Tibial artery (tissue), 4 donors: ENCODE measurements at regions not wholly inside any gene's neighbourhood (a gene's known extent, or its start where the extent isn't known, plus 50 kb on each side); places are given as distances from the start of the nearest gene placed in this dataset.
"Not testable (repeated sequence)": the region's sequence is repeated elsewhere in the genome, so short reads cannot be mapped to it uniquely, and the experiment has no call there.

Source experiments
- DNase-seq, 2 donors: peaks; one replicate each; pipeline ENCODE4 v3.0.0-alpha.2; 2019
- H3K27ac ChIP-seq, 2 donors: fragments of 200-600 bp; sonication (generic) in 1 of 2; 1 replicate in 1 of 2; 2 replicates in 1 of 2; pipeline ENCODE4 v1.5.1; 2018 to 2019; ENCODE audit warnings: mild to moderate bottlenecking in 1 of 2
- H3K27me3 ChIP-seq, 2 donors: fragments of 200-600 bp; sonication (generic) in 1 of 2; one replicate each; pipeline versions ENCODE4 v1.5.1 to v1.6.0; 2016 to 2019
- H3K36me3 ChIP-seq, 3 donors: fragments of 200-600 bp; sonication (generic) in 2 of 3; one replicate each; pipeline ENCODE4 v1.5.1; 2016 to 2019; ENCODE audit warnings: mild to moderate bottlenecking in 2 of 3
- H3K4me1 ChIP-seq, 4 donors: fragments of 200-600 bp; sonication (generic) in 2 of 4; 1 replicate in 3 of 4; 2 replicates in 1 of 4; pipeline ENCODE4 v1.5.1; 2016 to 2019
- H3K4me3 ChIP-seq, 2 donors: fragments of 200-600 bp; sonication (generic) in 1 of 2; 1 replicate in 1 of 2; 2 replicates in 1 of 2; pipeline ENCODE4 v1.5.1; 2018 to 2019; ENCODE audit warnings: mild to moderate bottlenecking in 2 of 2
- H3K9me3 ChIP-seq, 3 donors: fragments of 200-600 bp; sonication (generic) in 1 of 3; one replicate each; pipeline ENCODE4 v1.5.1; 2016 to 2019
- intact Hi-C: fragments of 100-400 bp; cut with DNase I; formaldehyde crosslinking; loops from one replicate; pipeline ENCODE4 v1.15.0; 2023; ENCODE audit warnings: low total_unique reads
- TF ChIP-seq, protein P1 (sequence below), 2 experiments: fragments of 200-600 bp in 1 of 2; fragments of 450-650 bp in 1 of 2; IDR thresholded peaks; one replicate each; pipeline ENCODE4 v1.5.1; 2017 to 2019; ENCODE audit warnings: antibody characterized with exemption in 2 of 2, mild to moderate bottlenecking in 1 of 2, moderate library complexity in 1 of 2

DNA sequence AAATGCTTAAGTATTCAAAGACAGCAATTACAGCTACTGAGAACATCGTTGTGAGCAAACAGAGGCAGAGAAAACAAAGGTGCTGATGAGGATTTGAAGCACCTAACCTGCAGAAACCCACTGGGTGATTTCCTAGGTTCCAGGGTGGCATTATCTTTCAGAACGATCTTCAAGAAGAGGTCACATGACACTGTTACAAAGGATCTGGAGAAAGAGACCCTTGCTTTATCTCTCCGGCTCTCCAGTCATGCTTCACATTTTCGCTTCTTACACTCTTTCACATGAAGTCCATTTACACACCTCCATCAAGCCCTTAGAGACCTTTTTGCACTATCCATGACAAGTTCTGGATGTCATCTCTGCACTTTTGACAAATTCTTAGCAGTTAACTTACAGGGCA, 70.8 kb downstream of the GOLGA8B start:
- Histone ChIP-seq H3K36me3 (no peaks in the 10 kb centered on the region), H3K9me3 (no peaks in the 10 kb centered on the region), H3K4me3 (no peak overlapping the region), H3K4me1 (peaks cover 0 to 16% (median 11%) of the 10 kb centered on the region in 4 donors), H3K27ac (no peak overlapping the region), H3K27me3 (no peaks in the 10 kb centered on the region)
- intact Hi-C loops: loop anchor here (10.0 kb wide), 1 partner anchor 72 kb away; the partner anchor contains the start of gene GOLGA8B
- DNase-seq: no peak
- TF ChIP-seq, protein P1, sequence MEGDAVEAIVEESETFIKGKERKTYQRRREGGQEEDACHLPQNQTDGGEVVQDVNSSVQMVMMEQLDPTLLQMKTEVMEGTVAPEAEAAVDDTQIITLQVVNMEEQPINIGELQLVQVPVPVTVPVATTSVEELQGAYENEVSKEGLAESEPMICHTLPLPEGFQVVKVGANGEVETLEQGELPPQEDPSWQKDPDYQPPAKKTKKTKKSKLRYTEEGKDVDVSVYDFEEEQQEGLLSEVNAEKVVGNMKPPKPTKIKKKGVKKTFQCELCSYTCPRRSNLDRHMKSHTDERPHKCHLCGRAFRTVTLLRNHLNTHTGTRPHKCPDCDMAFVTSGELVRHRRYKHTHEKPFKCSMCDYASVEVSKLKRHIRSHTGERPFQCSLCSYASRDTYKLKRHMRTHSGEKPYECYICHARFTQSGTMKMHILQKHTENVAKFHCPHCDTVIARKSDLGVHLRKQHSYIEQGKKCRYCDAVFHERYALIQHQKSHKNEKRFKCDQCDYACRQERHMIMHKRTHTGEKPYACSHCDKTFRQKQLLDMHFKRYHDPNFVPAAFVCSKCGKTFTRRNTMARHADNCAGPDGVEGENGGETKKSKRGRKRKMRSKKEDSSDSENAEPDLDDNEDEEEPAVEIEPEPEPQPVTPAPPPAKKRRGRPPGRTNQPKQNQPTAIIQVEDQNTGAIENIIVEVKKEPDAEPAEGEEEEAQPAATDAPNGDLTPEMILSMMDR (IDR thresholded peaks at IDR 0.05): no peak

DNA sequence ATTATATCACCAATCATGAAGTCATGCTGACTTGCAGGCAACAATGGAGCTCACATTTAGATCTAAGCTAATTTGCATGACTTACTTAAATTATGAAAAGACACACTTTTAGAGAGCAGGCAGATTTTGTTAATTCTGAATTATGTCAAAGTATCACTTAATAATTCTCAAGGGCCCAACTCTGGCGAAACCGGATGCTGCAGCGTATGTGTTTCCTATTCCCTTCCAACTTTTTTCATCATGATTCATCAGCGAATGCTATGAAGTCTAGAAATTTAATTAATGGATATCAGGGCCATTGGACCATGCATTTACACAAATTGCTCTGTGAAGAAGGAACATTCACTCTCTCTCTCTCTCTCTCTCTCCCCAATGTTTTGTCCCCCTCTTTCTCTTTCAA, 63.5 kb upstream of the GOLGA8A start:
- Histone ChIP-seq H3K36me3 (no peaks in the 10 kb centered on the region), H3K27me3 (peaks cover 0 to 12% of the 10 kb centered on the region in 2 donors), H3K27ac (no peak overlapping the region), H3K4me1 (peaks cover 0 to 7% (median 7%) of the 10 kb centered on the region in 4 donors), H3K4me3 (no peak overlapping the region), H3K9me3 (no peaks in the 10 kb centered on the region)
- TF ChIP-seq, protein P1 (IDR thresholded peaks at IDR 0.05): no peak
- intact Hi-C loops: no loop called here
- no peak for DNase-seq

DNA sequence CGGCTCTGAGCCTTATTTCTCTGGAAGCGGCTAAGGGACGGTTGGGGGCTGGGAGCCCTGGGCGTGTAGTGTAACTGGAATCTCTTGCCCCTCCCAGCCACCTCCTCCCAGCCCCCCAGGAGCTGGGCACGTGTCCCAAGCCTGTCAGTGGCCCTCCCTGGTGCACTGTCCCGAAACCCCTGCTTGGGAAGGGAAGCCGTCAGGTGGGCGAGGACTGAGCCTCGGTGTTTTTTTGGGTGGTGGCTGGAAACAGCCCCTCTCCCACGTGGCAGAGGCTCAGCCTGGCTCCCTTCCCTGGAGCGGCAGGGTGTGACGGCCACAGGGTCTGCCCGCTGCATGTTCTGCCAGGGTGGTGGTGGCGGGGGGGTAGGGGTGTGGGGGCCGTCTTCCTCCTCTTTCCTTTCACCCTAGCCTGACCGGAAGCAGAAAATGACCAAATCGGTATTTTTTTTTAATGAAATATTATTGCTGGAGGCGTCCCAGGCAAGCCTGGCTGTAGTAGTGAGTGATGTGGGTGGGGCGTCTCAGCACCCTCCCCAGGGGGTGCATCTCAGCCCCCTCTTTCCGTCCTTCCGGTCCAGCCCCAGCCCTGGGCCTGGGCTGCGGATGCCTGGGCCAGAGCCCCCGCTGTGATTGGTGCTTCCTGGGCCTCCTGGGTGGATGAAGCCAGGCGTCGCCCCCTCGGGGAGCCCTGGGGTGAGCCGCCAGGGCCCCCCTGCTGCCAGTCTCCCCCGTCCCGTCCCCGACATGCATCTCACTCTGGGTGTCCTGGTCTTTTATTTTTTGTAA, 58.8 kb upstream of the GOLGA8A start:
- peaks cover 0 to 53% of the 10 kb centered on the region in 2 donors for H3K27me3 ChIP-seq
- TF ChIP-seq, protein P1 (IDR thresholded peaks at IDR 0.05): no peak
- peak overlapping the region in 1 of 2 donors; percentile 33 for H3K4me3 ChIP-seq
- peaks cover 0 to 20% (median 12%) of the 10 kb centered on the region in 4 donors for H3K4me1 ChIP-seq
- H3K9me3 ChIP-seq: no peaks in the 10 kb centered on the region
- DNase-seq: peak in 1 of 2 donors; percentile 53
- intact Hi-C loops: no loop called here
- no peak overlapping the region for H3K27ac ChIP-seq
- H3K36me3 ChIP-seq: no peaks in the 10 kb centered on the region

DNA sequence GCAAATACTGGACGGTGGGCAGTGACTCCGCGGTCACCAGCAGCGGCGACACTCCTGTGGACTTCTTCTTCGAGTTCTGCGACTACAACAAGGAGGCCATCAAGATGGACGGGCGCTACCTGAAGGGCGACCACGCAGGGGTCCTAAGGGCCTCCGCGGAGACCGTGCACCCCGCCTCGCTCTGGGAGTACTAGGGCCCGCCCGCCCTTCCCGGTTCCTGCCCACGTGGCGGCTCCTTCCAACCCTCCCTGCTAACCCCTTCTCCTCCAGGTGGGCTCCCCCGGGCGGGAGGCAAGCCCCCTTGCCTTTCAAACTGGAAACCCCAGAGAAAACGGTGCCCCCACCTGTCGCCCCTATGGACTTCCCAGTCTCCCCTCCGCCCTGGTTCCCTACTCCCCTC, 58.1 kb upstream of the GOLGA8A start:
- DNase-seq: peak in 1 of 2 donors; percentile 56
- peaks cover 0 to 20% (median 12%) of the 10 kb centered on the region in 4 donors for H3K4me1 ChIP-seq
- H3K36me3 ChIP-seq, H3K9me3 ChIP-seq, H3K27ac ChIP-seq, intact Hi-C loops, H3K4me3 ChIP-seq: not testable (repeated sequence)
- H3K27me3 ChIP-seq: peaks cover 0 to 60% of the 10 kb centered on the region in 2 donors

DNA sequence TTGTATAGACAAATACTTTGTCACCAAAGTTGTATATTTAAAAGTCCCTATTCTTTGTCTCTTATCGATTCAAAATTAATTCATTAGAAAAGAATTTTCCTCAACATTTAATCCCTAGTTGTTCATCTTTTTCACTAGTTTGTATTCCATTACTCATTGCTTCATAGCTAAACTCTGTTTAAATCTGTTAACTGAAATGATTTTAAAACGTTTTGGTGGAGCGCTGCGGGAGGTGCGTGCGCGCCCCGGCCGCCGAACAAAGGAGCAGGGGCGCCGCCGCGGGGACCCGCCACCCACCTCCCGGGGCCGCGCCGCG, 56.4 kb upstream of the GOLGA8A start:
- Histone ChIP-seq H3K9me3 (no peaks in the 10 kb centered on the region), H3K36me3 (no peaks in the 10 kb centered on the region), H3K4me3 (no peak overlapping the region), H3K4me1 (peaks cover 0 to 20% (median 12%) of the 10 kb centered on the region in 4 donors), H3K27me3 (peaks cover 0 to 75% of the 10 kb centered on the region in 2 donors), H3K27ac (no peak overlapping the region)
- intact Hi-C loops: no loop called here
- TF ChIP-seq, protein P1 (IDR thresholded peaks at IDR 0.05): no peak
- no peak for DNase-seq

DNA sequence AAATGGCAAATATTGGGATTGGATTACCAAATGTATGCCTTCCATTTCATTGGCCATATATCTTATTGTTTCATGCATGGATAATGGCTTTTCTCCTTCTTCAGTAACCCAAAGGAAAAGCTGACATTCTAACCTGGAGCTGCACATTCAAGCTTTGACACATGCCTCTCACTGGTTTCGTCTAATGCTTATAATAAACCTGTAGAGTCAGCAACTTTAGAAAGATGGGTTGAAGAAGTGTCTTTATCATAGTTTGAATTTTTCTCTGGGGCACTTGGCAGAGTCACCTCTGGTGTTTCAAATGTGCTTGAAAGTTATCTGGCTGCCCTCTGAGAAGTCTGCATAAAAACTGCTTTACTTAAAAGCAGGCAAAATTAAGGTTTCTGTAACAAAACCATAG, 55.4 kb upstream of the GOLGA8A start:
- Histone ChIP-seq H3K4me1 (peaks cover 0 to 20% (median 12%) of the 10 kb centered on the region in 4 donors), H3K4me3 (no peak overlapping the region), H3K27me3 (peaks cover 0 to 76% of the 10 kb centered on the region in 2 donors), H3K36me3 (no peaks in the 10 kb centered on the region), H3K27ac (no peak overlapping the region), H3K9me3 (no peaks in the 10 kb centered on the region)
- TF ChIP-seq, protein P1 (IDR thresholded peaks at IDR 0.05): no peak
- no peak for DNase-seq
- intact Hi-C loops: no loop called here

DNA sequence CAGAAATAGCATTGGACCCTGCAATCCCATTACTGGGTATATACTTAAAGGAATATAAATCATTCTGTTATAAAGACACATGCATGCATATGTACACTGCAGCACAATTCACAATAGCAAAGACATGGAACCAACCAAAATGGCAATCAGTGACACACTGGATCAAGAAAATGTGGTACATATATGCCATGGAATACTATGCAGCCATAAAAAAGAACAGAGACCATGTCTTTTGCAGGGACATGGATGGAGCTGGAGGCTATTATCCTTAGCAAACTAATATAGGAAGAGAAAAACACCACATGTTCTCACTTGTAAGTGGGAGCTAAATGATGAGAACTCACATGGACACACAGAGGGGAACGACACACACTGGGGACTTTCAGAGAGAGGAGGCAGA, 53.9 kb upstream of the GOLGA8A start:
- DNase-seq, intact Hi-C loops, H3K4me3 ChIP-seq, H3K36me3 ChIP-seq, H3K27ac ChIP-seq, H3K9me3 ChIP-seq: not testable (repeated sequence)
- Histone ChIP-seq H3K4me1 (peaks cover 0 to 17% (median 7%) of the 10 kb centered on the region in 4 donors), H3K27me3 (peaks cover 0 to 70% of the 10 kb centered on the region in 2 donors)
